Sciatic nerve (tissue), 2 donors: ENCODE measurements at regions not wholly inside any gene's neighbourhood (a gene's known extent, or its start where the extent isn't known, plus 50 kb on each side); places are given as distances from the start of the nearest gene placed in this dataset.
"Not testable (repeated sequence)": the region's sequence is repeated elsewhere in the genome, so short reads cannot be mapped to it uniquely, and the experiment has no call there.

Experiments used
- ATAC-seq: fragments of 200-7000 bp; cut with Tn5 transposase; one replicate; pipeline ENCODE4 v1.9.1; 2020; ENCODE audit warnings: mild to moderate bottlenecking, moderate library complexity
- DNase-seq: peaks from one replicate; pipeline ENCODE4 v3.0.0-alpha.2; 2020; ENCODE audit warnings: low spot score
- intact Hi-C: fragments of 100-400 bp; cut with DNase I; formaldehyde crosslinking; loops from one replicate; pipeline ENCODE4 v1.14.2; 2022
- donor health status: DM: no; HTN: no; CAD: no.
- donor health status: DM: no; HTN: no; CAD: no.

DNA sequence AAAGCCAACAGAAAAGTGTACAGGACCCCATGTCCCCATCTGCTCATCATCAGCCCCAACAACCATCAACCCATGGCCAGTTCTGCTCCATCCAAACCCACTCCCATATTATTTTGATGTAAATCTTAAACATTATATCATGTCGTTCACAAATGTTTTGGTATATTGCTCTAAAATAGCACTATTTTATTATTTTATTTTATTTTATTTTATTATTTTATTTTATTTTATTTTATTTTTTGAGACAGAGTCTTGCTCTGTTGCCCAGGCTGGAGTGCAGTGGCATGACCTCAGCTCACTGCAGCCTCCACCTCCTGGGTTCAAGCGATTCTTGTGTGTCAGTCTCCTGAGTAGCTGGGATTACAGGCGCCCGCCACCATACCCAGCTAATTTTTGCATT lies 72.0 kb upstream of the RALGAPA2 start:
- intact Hi-C loops: loop anchor here (5.0 kb wide), 1 partner anchor 1837 kb away; no protein-coding TSS in a partner anchor
- DNase-seq, ATAC-seq: not testable (repeated sequence)

DNA sequence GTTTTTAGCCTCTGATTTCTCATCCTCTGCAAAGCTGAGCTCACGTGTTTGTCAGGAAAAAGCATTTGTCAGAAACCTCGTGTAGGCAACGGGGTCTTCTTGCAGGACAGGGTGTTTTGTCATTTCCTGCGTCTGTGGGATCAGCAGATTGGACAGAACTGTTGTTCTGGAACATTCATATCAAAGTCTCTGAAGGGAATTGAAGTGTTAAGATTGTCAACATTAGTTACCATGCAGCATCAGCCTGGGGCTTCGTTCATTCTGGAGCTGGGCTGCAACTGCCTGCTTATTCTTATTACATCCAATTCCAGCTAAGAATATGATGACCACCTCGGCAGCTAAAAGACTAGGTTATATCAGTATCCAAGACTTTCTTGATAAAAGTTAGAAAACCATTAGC lies 71.0 kb upstream of the RALGAPA2 start:
- intact Hi-C loops: loop anchor here (5.0 kb wide), 1 partner anchor 1836 kb away; no protein-coding TSS in a partner anchor
- ATAC-seq (no peak), DNase-seq (no peak)

DNA sequence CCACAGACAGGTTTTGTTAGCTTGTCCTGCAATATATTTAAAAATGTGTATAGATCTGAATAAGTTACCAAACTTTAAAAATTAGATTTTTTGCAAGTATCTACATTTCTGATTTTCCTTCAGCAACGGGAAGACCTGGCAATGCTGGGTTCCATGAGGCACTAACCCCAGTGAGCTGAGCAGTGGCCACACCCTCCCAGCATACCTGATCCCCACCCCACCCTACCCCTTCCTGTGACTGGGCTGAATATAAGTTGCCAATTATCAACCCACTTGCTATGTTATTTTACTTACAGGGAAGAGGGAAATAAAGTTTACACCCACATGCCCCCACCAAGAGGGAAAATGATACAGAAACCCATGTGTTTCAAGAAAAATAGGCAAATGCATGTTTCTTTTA lies 70.3 kb upstream of the RALGAPA2 start:
- ATAC-seq (no peak), DNase-seq (no peak)
- intact Hi-C loops: loop anchor here (5.0 kb wide), 1 partner anchor 1835 kb away; no protein-coding TSS in a partner anchor

DNA sequence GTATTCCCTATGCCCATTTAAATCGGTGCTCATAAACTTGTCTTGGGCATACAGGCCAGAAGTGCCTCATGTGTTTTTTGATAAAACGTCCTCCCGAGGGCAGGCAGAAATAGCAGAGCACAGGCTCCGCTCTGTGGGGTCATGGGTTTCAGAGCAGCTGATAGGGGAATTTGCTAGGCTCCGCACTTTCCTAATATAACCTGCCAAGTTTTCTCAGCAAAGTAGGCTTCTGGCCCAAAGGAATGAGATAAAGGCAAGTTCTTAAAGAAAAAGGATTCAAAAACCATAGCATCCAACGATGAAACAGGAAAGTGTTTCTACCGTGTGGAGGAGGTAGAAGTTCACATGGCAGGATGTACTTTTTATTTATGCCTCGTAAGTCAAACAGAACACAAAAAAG lies 69.8 kb upstream of the RALGAPA2 start:
- peak; percentile 57 for ATAC-seq
- no peak for DNase-seq
- intact Hi-C loops: loop anchor here (5.0 kb wide), 1 partner anchor 1835 kb away; no protein-coding TSS in a partner anchor

DNA sequence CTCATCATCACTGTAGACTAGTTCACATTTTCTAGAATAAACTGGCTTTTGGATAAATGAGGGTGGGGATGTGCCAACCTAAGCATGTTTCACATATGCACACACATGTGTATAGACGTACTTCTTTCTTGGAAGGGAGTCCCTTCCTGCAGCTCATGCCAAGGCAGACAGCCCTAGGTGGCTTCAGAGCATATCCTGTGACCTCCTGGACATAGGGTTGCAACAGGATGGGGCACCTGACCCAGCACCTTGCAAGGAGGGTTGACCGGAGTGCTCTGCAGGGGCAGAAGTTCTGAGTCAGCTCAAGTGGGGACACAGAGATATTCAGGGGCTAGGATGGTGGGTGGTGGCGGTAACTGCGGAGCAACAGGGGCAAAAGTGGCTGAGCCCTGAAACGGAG lies 68.6 kb upstream of the RALGAPA2 start:
- ATAC-seq (no peak), DNase-seq (no peak)
- intact Hi-C loops: loop anchor here (5.0 kb wide), 1 partner anchor 1834 kb away; no protein-coding TSS in a partner anchor

DNA sequence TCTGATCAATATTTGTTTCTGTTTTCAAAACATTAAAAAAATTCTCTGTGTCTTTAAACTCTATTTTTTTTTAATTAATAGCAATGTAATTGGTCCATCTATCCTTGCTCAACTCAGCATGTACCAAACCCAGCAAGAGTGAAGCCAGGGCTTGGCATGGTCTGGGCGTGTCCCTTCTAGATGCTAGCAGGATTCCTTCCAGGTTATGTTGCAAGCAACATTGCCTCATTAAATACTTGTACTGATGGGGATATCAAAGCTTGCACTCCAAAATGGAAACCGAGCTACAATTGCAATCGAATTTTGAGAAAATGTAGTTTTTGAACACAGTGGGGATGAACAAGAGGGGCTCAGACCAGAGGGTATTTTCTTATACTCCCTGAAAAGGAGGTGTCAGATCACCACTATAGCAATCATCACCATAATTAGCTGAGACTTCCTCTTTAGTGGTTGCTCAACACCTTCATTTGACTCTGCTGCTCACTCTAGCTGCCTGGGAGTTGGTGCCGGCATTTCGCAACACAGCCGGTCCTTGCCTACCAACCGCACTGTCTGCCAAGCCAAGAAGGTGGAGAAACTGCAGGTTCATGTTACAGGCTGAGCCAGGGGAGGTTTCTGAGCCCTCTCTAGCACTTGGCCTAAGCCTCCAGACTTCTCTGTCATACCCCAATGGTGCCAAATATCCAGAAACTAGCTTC lies 67.8 kb upstream of the RALGAPA2 start:
- peak; percentile 69 for DNase-seq
- intact Hi-C loops: loop anchor here (5.0 kb wide), 1 partner anchor 1833 kb away; no protein-coding TSS in a partner anchor
- ATAC-seq: peak; percentile 91

DNA sequence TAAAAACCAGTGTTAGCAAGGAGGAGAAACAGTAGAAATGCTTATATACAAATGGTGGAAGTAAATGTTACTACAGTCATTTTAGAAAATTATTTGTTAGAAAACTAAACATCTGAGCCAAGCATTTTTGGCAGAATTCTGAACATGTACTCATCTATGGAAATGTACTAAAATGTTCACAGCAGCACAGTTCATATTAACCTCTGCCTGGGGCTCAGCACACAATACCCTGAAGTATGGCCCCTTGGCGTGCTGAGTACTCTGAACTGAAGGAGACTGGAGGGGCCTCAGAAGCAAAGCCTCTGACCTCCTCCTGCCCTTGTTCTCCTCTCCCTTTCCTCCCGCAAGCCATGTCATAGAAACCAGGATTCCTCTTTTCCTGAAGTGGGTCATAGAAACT lies 66.2 kb upstream of the RALGAPA2 start:
- intact Hi-C loops: no loop called here
- no peak for DNase-seq
- ATAC-seq: no peak

DNA sequence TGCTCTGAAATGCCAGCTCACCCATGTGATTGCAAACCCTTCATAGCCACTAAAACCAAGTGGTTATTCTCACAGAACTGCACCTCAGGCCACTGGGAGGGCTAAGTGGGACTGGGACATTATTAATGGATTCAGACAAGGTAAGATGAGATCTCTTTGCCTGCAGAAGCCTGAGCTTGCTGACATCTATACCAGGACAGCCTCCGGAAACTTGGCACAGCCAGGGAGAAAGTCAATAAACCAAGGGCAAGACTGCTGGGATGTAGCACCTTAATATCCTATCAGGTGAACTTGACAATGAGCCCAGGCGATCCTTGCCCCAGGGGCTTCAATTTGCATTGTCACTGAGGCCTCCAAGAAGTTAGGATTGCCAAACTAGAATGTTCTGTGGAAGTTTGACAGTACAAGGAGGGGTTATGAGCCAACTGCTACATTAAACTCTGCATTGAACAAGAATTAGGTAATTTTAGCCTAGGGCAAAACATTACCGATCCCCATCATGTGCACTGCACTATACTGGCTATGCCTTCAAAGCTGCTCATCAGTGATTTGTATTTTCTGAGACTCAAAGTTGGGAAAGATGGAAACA lies 60.1 kb upstream of the RALGAPA2 start:
- no peak for ATAC-seq
- DNase-seq: no peak
- intact Hi-C loops: no loop called here

DNA sequence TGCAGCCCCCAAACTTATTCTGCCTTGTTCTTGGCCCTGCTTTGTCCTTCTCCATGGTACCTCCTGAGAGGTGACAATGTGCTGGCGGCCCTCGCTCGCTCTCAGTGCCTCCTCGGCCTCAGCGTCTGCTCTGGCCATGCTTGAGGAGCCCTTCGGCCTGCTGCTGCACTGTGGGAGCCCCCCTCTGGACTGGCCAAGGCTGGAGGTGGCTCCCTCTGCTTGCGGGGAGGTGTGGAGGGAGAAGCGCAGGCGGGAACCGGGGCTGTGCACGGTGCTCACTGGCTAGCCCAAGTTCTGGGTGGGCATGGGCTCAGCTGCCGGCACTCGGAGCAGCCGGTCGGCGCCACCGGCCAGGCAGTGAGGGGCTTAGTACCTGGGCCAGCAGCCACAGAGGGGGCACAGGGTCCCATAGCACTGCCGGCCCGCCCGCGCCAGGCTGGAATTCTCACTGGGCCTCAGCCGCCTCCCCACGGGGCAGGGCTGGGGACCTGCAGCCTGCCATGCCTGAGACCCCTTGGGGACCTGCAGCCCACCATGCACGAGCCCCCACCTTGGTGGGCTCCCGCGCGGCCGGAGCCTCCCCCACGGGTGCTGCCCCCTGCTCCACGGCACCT lies 55.9 kb upstream of the RALGAPA2 start:
- ATAC-seq (no peak), DNase-seq (no peak)
- intact Hi-C loops: no loop called here

DNA sequence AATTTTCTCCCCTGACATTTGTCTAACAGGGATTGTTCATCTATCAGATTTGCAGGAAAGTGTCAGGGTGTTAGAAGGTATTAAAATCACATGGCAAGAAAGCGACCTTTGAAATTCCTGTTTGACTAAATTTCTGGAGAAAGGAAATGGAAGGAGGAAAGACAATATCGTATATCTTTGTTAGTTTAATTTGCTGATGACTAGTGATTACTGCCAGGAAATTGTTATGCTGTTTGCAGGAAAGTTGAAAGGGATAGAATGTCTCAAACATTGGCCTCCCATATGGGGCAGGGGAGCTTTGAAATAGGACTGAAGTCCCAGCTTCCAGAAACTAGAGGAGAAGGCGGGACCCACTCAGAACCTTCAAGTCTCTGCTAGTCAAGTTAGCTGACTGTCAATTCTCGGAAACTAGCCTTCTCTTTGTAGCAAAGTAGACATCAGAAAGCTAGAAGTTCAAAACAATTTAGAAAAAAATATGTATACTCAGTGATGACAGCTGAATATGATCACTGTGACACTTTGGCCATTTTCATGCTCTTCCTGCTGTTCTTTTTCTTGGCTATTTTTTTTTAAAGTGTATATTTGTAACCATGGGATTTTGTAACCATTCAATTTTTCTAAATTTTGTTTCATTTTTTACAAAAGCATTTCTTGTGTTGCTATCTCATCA lies 53.4 kb upstream of the RALGAPA2 start:
- DNase-seq (no peak), ATAC-seq (no peak)
- intact Hi-C loops: no loop called here

DNA sequence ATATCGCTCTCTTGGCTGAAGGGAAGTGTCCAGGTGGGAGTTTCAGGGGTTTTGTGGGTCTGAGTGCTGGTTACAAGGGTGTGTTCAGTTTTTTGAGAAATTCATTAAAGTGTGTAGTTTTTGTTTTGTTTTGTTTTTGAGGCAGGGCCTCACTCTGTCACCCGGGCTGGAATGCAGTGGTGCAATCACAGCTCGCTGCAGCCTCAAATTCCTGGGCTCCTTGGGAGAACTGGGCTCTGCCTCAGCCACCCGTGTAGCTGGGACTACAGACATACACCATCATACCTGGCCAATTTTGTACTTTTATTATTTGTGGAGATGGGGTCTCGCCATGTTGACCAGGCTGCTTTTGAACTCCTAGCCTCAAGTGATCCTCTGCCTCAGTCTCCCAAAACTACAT lies 51.2 kb upstream of the RALGAPA2 start:
- DNase-seq (no peak), ATAC-seq (no peak)
- intact Hi-C loops: no loop called here
